Thoracic aorta (tissue), 2 donors: ENCODE measurements at regions not wholly inside any gene's neighbourhood (a gene's known extent, or its start where the extent isn't known, plus 50 kb on each side); places are given as distances from the start of the nearest gene placed in this dataset.
A peak's percentile ranks its signal among the peaks of the same experiment; 100 is the strongest.

ENCODE experiments used
- ATAC-seq: fragments of 150-250 bp; one replicate; pipeline ENCODE4 v1.8.0; 2017; ENCODE audit warnings: low read depth; ENCODE audit not compliant: insufficient number of reproducible peaks, low FRiP score
- DNase-seq: peaks from one replicate; pipeline ENCODE4 v3.0.0-alpha.2; 2020; ENCODE audit warnings: low spot score
- H3K27ac ChIP-seq, 2 donors: fragments of 200-600 bp; sonication (generic); 1 replicate in 1 of 2; 2 replicates in 1 of 2; pipeline ENCODE4 v1.5.1; 2016; ENCODE audit warnings: mild to moderate bottlenecking in 2 of 2, moderate library complexity in 2 of 2
- H3K27me3 ChIP-seq: fragments of 200-600 bp; sonication (generic); replicated peaks from 2 replicates; pipeline ENCODE4 v1.6.0; 2016; ENCODE audit warnings: mild to moderate bottlenecking; ENCODE audit not compliant: insufficient read depth
- H3K36me3 ChIP-seq: fragments of 200-600 bp; sonication (generic); one replicate; pipeline ENCODE4 v1.5.1; 2016
- H3K4me1 ChIP-seq, 2 donors: fragments of 200-600 bp; sonication (generic); 1 replicate in 1 of 2; 2 replicates in 1 of 2; pipeline versions ENCODE4 v1.5.1 to v1.6.0; 2016; ENCODE audit warnings: low read depth in 2 of 2, mild to moderate bottlenecking in 1 of 2; ENCODE audit not compliant: control insufficient read depth in 1 of 2
- H3K4me3 ChIP-seq: fragments of 200-600 bp; sonication (generic); 2 replicates; pipeline ENCODE4 v1.5.1; 2016; ENCODE audit warnings: mild to moderate bottlenecking
- H3K9me3 ChIP-seq: fragments of 200-600 bp; sonication (generic); 2 replicates; pipeline ENCODE4 v1.5.1; 2016
- TF ChIP-seq, protein P1 (sequence below): fragments of 200-600 bp; sonication (generic); IDR thresholded peaks from one replicate; pipeline ENCODE4 v1.5.1; 2019; ENCODE audit warnings: antibody characterized with exemption

DNA sequence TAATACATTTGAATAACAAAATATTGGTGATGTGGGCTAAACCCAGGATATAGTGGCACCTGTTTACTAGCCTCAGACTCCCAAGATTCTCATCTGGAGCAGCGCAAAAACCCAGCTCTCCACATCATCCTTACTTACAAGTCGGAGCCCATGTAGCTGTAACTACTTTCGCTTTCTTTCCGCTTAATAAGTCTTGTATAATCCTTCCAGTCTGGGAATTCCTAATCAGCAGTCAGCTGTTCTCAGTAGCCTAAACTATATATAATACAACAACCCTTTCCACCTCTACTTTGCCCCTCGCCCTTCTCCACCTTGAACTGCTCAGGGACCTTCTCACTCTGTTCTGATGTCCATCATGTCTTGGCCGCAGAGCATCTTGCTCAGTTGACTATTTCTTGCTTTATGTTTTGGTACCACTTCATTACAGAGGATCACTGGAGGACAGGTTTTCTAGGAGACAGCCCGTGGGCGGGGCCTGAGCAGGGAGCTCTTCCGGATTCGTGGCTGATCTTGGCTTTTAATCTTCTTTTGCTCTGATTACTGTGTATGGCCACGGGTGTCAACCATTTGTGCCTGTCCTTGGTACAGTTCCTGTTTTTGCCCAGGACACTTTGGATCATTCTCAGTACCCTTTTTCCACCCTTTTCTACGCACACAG, 119.9 kb upstream of the SERTAD2 start:
- no peaks in the 10 kb centered on the region for H3K27me3 ChIP-seq
- no peak overlapping the region for H3K4me3 ChIP-seq
- peaks cover 6% of the 10 kb centered on the region for H3K9me3 ChIP-seq
- peaks cover 0 to 4% of the 10 kb centered on the region in 2 donors for H3K4me1 ChIP-seq
- no peak for DNase-seq
- TF ChIP-seq, protein P1, sequence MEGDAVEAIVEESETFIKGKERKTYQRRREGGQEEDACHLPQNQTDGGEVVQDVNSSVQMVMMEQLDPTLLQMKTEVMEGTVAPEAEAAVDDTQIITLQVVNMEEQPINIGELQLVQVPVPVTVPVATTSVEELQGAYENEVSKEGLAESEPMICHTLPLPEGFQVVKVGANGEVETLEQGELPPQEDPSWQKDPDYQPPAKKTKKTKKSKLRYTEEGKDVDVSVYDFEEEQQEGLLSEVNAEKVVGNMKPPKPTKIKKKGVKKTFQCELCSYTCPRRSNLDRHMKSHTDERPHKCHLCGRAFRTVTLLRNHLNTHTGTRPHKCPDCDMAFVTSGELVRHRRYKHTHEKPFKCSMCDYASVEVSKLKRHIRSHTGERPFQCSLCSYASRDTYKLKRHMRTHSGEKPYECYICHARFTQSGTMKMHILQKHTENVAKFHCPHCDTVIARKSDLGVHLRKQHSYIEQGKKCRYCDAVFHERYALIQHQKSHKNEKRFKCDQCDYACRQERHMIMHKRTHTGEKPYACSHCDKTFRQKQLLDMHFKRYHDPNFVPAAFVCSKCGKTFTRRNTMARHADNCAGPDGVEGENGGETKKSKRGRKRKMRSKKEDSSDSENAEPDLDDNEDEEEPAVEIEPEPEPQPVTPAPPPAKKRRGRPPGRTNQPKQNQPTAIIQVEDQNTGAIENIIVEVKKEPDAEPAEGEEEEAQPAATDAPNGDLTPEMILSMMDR = no peak
- H3K36me3 ChIP-seq = no peaks in the 10 kb centered on the region
- ATAC-seq = no peak
- H3K27ac ChIP-seq = no peak overlapping the region

DNA sequence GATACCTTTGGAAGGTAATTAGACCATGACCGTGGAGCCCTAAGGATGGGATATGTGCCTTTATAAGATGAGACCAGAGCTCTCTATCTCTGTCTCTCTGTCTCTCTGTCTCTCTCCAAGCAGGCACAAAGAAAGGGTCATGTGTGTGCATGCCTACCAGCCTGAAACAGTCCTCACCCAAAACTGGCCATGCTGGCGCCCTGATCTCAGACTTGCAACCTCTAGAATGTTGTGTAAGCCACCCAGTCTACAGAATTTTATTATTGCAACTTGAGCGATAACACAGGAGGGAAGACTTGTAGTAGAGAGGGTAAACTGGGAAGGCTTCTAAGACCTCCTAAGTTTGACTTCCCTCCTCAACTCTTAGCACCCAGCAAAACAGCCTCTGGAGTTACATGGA, 124.1 kb upstream of the SERTAD2 start:
- ATAC-seq (no peak), DNase-seq (no peak)
- no peaks in the 10 kb centered on the region for H3K36me3 ChIP-seq
- TF ChIP-seq, protein P1 = no peak
- H3K4me3 ChIP-seq = no peak overlapping the region
- H3K9me3 ChIP-seq = peaks cover 6% of the 10 kb centered on the region
- no peak overlapping the region for H3K27ac ChIP-seq
- no peaks in the 10 kb centered on the region for H3K27me3 ChIP-seq
- H3K4me1 ChIP-seq = no peaks in the 10 kb centered on the region

DNA sequence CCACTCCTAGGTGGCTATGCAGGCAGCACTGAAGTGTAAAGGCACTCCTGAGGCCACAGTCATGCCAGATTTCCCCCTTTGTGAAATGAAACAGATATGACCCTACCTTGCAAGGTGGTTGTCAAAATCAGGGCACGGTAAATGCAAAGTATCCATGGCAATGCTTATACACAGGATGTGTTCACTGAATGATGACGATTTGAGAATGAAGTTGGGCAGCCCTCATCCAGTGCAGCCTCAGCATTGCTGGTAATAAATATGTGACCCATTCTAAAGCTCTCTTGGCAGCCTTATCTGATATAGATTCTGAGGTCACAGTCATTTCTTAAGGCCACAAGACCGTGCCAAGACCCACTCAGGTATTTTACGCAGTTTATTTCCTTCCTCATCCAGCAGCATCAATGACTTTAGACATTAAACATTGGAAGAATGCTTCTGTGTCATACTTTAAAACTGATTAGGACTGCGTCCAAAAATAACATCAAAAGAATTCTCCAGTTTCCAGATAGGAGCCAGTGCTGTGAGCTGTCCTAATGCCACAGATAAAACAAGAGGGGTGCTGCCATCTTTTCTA, 125.5 kb upstream of the SERTAD2 start:
- no peak for DNase-seq
- Histone ChIP-seq H3K27me3 (no peaks in the 10 kb centered on the region), H3K27ac (no peak overlapping the region), H3K9me3 (peaks cover 6% of the 10 kb centered on the region), H3K4me1 (no peaks in the 10 kb centered on the region), H3K36me3 (no peaks in the 10 kb centered on the region), H3K4me3 (no peak overlapping the region)
- TF ChIP-seq, protein P1 = no peak
- peak; percentile 43 for ATAC-seq

GRCh38 chr2:64780041-64780440, 126.3 kb upstream of the SERTAD2 start:
- DNase-seq = no peak
- H3K36me3 ChIP-seq = no peaks in the 10 kb centered on the region
- no peak overlapping the region for H3K4me3 ChIP-seq
- TF ChIP-seq, protein P1 = no peak
- H3K9me3 ChIP-seq = peaks cover 6% of the 10 kb centered on the region
- ATAC-seq = no peak
- H3K27ac ChIP-seq = no peak overlapping the region
- no peaks in the 10 kb centered on the region for H3K4me1 ChIP-seq
- no peaks in the 10 kb centered on the region for H3K27me3 ChIP-seq

- Histone ChIP-seq H3K9me3 (no peaks in the 10 kb centered on the region), H3K27ac (no peak overlapping the region), H3K4me3 (no peak overlapping the region), H3K27me3 (no peaks in the 10 kb centered on the region), H3K36me3 (no peaks in the 10 kb centered on the region), H3K4me1 (no peaks in the 10 kb centered on the region)
- no peak for DNase-seq
- no peak for ATAC-seq
- TF ChIP-seq, protein P1 = no peak
Measured at GRCh38 chr2:64781711-64782390, 128.1 kb upstream of the SERTAD2 start.
